ENCODE measurements at regions not wholly inside any gene's neighbourhood (a gene's known extent, or its start where the extent isn't known, plus 50 kb on each side); places are given as distances from the start of the nearest gene placed in this dataset.

- no peak for DNase-seq
These were observed 177.1 kb upstream of the HAAO start for GRCh38 chr2:42969231-42970150.

- no peak for DNase-seq
These were observed 175.7 kb upstream of the HAAO start for GRCh38 chr2:42967959-42968674.

- DNase-seq: no peak
These were observed 173.5 kb upstream of the HAAO start for GRCh38 chr2:42965910-42966309.

GRCh38 chr2:42965196-42965595, 172.8 kb upstream of the HAAO start:
- no peak for DNase-seq

GRCh38 chr2:42964439-42965083, 172.2 kb upstream of the HAAO start:
- DNase-seq: no peak

- no peak for DNase-seq
These were observed 171.2 kb upstream of the HAAO start for GRCh38 chr2:42963452-42964068.

GRCh38 chr2:42962508-42962953, 170.1 kb upstream of the HAAO start:
- no peak for DNase-seq

- DNase-seq: no peak
These were observed 169.6 kb upstream of the HAAO start for GRCh38 chr2:42961961-42962360.

- DNase-seq: no peak
These were observed 169.0 kb upstream of the HAAO start for GRCh38 chr2:42961385-42961811.

- no peak for DNase-seq
These were observed 168.4 kb upstream of the HAAO start for GRCh38 chr2:42960842-42961180.

GRCh38 chr2:42960002-42960841, 167.8 kb upstream of the HAAO start:
- DNase-seq: no peak

GRCh38 chr2:42959234-42960001, 167.0 kb upstream of the HAAO start:
- DNase-seq: no peak

GRCh38 chr2:42958741-42959233, 166.4 kb upstream of the HAAO start:
- no peak for DNase-seq

GRCh38 chr2:42957861-42958301, 165.5 kb upstream of the HAAO start:
- no peak for DNase-seq

GRCh38 chr2:42957109-42957860, 164.9 kb upstream of the HAAO start:
- no peak for DNase-seq

GRCh38 chr2:42954227-42954962, 162.0 kb upstream of the HAAO start:
- DNase-seq: no peak

- no peak for DNase-seq
These were observed 160.8 kb upstream of the HAAO start for GRCh38 chr2:42953216-42953615.

- no peak for DNase-seq
These were observed 159.0 kb upstream of the HAAO start for GRCh38 chr2:42951263-42951938.

GRCh38 chr2:42949125-42949524, 156.7 kb upstream of the HAAO start:
- no peak for DNase-seq

Measured in CD4-positive, alpha-beta T cell treated with Interleukin-21 for 1 hour (primary cell).